HepG2 (cell line): ENCODE measurements at regions not wholly inside any gene's neighbourhood (a gene's known extent, or its start where the extent isn't known, plus 50 kb on each side); places are given as distances from the start of the nearest gene placed in this dataset.

Experiments used
- ATAC-seq: fragments of 200-7000 bp; cut with Tn5 transposase; 3 replicates; pipeline ENCODE4 v1.9.1; 2020; ENCODE audit warnings: mild to moderate bottlenecking, moderate library complexity
- BruUV-seq: library from RNA; stranded (reverse); fragments of 400-500 nt; replicated peaks from 2 replicates; lab custom pipeline; 2021; lab: Mats Ljungman, UMichigan
- CTCF ChIA-PET: fragments of 300-600 bp; formaldehyde crosslinking; extraction: SDS; loops from one replicate; lab custom pipeline; 2021; ENCODE audit warnings: low total read pairs, inconsistent platforms, low intra/inter-chr PET ratio; lab: Yijun Ruan, JAX
- POLR2A ChIA-PET: fragments of 350-600 bp; sonication (Branson Sonifier 250); formaldehyde crosslinking; loops from one replicate; lab custom pipeline; 2020; ENCODE audit warnings: antibody characterized with exemption, inconsistent platforms; lab: Yijun Ruan, JAX
- DNase-seq: peaks from one replicate; pipeline ENCODE4 v3.0.0-alpha.2; 2015; ENCODE audit warnings: low spot score
- FAIRE-seq: peaks from 3 replicates; lab custom pipeline; 2011; peaks lifted over from hg19 to GRCh38; lab: Jason Lieb, UNC
- H2AFZ ChIP-seq: one replicate; pipeline ENCODE4 v1.6.1; 2011; ENCODE audit warnings: low read length, inconsistent platforms
- H3K27ac ChIP-seq: fragments of 300-600 bp; 3 replicates; pipeline ENCODE4 v1.8.0; 2011; ENCODE audit warnings: mixed run types, mild to moderate bottlenecking, mixed read lengths, low read length, inconsistent platforms; ENCODE audit not compliant: insufficient read depth; ENCODE audit errors: extremely low read length
- H3K27me3 ChIP-seq, 2 experiments: fragments of 200-600 bp in 1 of 2; 2 replicates in 1 of 2; 3 replicates in 1 of 2; pipeline versions ENCODE4 v1.6.0 to v1.8.0; 2011; ENCODE audit warnings: low read length in 2 of 2, mild to moderate bottlenecking in 2 of 2, moderate library complexity in 2 of 2, inconsistent platforms in 1 of 2; ENCODE audit not compliant: insufficient read depth in 2 of 2, control insufficient read depth in 1 of 2
- H3K36me3 ChIP-seq, 2 experiments: fragments of 200-600 bp in 1 of 2; replicated peaks in 1 of 2; 2 replicates in 1 of 2; 3 replicates in 1 of 2; pipeline versions ENCODE4 v1.5.1 to v1.8.0; 2011; ENCODE audit warnings: low read length in 2 of 2, inconsistent platforms in 1 of 2; ENCODE audit not compliant: insufficient read depth in 2 of 2, control insufficient read depth in 1 of 2
- H3K4me1 ChIP-seq: 2 replicates; pipeline ENCODE4 v1.5.1; 2012; ENCODE audit warnings: low read length, inconsistent platforms; ENCODE audit not compliant: insufficient read depth
- H3K4me2 ChIP-seq: 2 replicates; pipeline ENCODE4 v1.6.0; 2011; ENCODE audit warnings: low read depth, low read length, inconsistent platforms
- H3K4me3 ChIP-seq, 3 experiments: fragments of 200-600 bp in 1 of 3; sonication (generic), shearing (Covaris generic) in 1 of 3; replicated peaks in 1 of 3; 2 replicates each; pipeline ENCODE4 v1.5.1; 2011 to 2016; ENCODE audit warnings: low read length in 3 of 3, inconsistent platforms in 2 of 3, low read depth in 2 of 3, mild to moderate bottlenecking in 2 of 3, control low read depth in 1 of 3, mixed read lengths in 1 of 3; ENCODE audit not compliant: insufficient read depth in 1 of 3
- H3K79me2 ChIP-seq: one replicate; pipeline ENCODE4 v1.6.1; 2011; ENCODE audit warnings: low read length, inconsistent platforms; ENCODE audit not compliant: insufficient read depth
- H3K9ac ChIP-seq: 2 replicates; pipeline ENCODE4 v1.6.0; 2011; ENCODE audit warnings: mild to moderate bottlenecking, low read depth, low read length, inconsistent platforms; ENCODE audit not compliant: insufficient read depth
- H3K9me3 ChIP-seq: 2 replicates; pipeline ENCODE4 v1.5.1; 2012; ENCODE audit warnings: mild to moderate bottlenecking, low read length
- H4K20me1 ChIP-seq: 2 replicates; pipeline ENCODE4 v1.6.0; 2011; ENCODE audit warnings: inconsistent platforms, mild to moderate bottlenecking, low read length, moderate library complexity; ENCODE audit not compliant: insufficient read depth
- CSRNP1 ChIP-seq: sonication (generic); formaldehyde crosslinking; IDR thresholded peaks from 2 replicates; pipeline ENCODE4 v1.8.1; 2023; ENCODE audit warnings: mild to moderate bottlenecking, missing genetic modification reagents
- DNMT3B ChIP-seq: conservative IDR thresholded peaks from 2 replicates; pipeline ENCODE4 v1.6.1; 2016; ENCODE audit warnings: missing biosample characterization, control low read depth
- FOXC1 ChIP-seq: sonication (generic); formaldehyde crosslinking; IDR thresholded peaks from 2 replicates; pipeline ENCODE4 v1.8.0; 2022; ENCODE audit warnings: mild to moderate bottlenecking, missing genetic modification reagents, borderline replicate concordance
- KLF15 ChIP-seq: sonication (generic); formaldehyde crosslinking; IDR thresholded peaks from 2 replicates; pipeline ENCODE4 v1.8.1; 2023; ENCODE audit warnings: borderline replicate concordance, mild to moderate bottlenecking, inconsistent platforms, missing genetic modification reagents, mixed read lengths
- MTA1 ChIP-seq: sonication (generic); formaldehyde crosslinking; IDR thresholded peaks from 2 replicates; pipeline ENCODE4 v1.4.0; 2020; ENCODE audit warnings: missing genetic modification reagents, mild to moderate bottlenecking, borderline replicate concordance
- NFAT5 ChIP-seq: sonication (generic); formaldehyde crosslinking; IDR thresholded peaks from 2 replicates; pipeline ENCODE4 v1.4.0; 2020; ENCODE audit warnings: missing genetic modification reagents
- SRF ChIP-seq: IDR thresholded peaks from 2 replicates; pipeline ENCODE4 v1.6.1; 2011; ENCODE audit warnings: mild to moderate bottlenecking, low read depth, low read length, moderate library complexity
- TRIM22 ChIP-seq: fragments of 450-650 bp; IDR thresholded peaks from 2 replicates; pipeline ENCODE4 v1.6.1; 2017
- ZNF138 ChIP-seq: sonication (generic); formaldehyde crosslinking; IDR thresholded peaks from 2 replicates; pipeline ENCODE4 v1.5.0; 2020; ENCODE audit warnings: mild to moderate bottlenecking, low read depth, missing genetic modification reagents
- ZNF17 ChIP-seq: sonication (generic); formaldehyde crosslinking; IDR thresholded peaks from 2 replicates; pipeline ENCODE4 v1.5.0; 2020; ENCODE audit warnings: mild to moderate bottlenecking, missing genetic modification reagents
- ZNF225 ChIP-seq: sonication (generic); formaldehyde crosslinking; IDR thresholded peaks from 2 replicates; pipeline ENCODE4 v1.4.0; 2020; ENCODE audit warnings: mild to moderate bottlenecking, missing genetic modification reagents
- ZNF34 ChIP-seq: sonication (generic); formaldehyde crosslinking; IDR thresholded peaks from 2 replicates; pipeline ENCODE4 v1.4.0; 2020; ENCODE audit warnings: mild to moderate bottlenecking, missing genetic modification reagents, borderline replicate concordance
- ZNF724P ChIP-seq: sonication (generic); formaldehyde crosslinking; IDR thresholded peaks from 2 replicates; pipeline ENCODE4 v1.8.0; 2022; ENCODE audit warnings: missing genetic modification reagents, borderline replicate concordance
- ZNF747 ChIP-seq: sonication (generic); formaldehyde crosslinking; IDR thresholded peaks from 2 replicates; pipeline ENCODE4 v1.8.1; 2023; ENCODE audit warnings: missing genetic modification reagents, mild to moderate bottlenecking, borderline replicate concordance
- ZNF75D ChIP-seq: sonication (generic); formaldehyde crosslinking; IDR thresholded peaks from 2 replicates; pipeline ENCODE4 v1.8.1; 2023; ENCODE audit warnings: missing genetic modification reagents, mild to moderate bottlenecking, borderline replicate concordance
- WGBS: methylation state at CpG from one replicate; pipeline ENCODE4 v1.1.6; 2017; ENCODE audit warnings: low lambda C conversion rate; 5-methylcytosine and 5-hydroxymethylcytosine counted together
- in situ Hi-C: cut with HindIII; loops from 2 replicates; pipeline ENCODE4 v1.10.0; 2017; ENCODE audit warnings: low pct_unique_long_range_greater_than_20kb; ENCODE audit not compliant: extremely low pct_ligation_motif_present
- intact Hi-C: fragments of 100-400 bp; cut with micrococcal nuclease; formaldehyde crosslinking; loops from one replicate; pipeline ENCODE4 v1.10.0; 2022; ENCODE audit not compliant: unreplicated experiment

GRCh38 chr10:33473688-33474087, 139.2 kb upstream of the NRP1 start:
- 9% methylated on average over 3 of the region's 3 CpGs for WGBS
- FAIRE-seq = no peak
- CTCF ChIA-PET = no interaction called here

More at GRCh38 chr10:33473688-33474087, 139.2 kb upstream of the NRP1 start:
- no TSS peak for BruUV-seq
- Histone ChIP-seq H3K4me2 (no peak overlapping the region), H3K27ac (no peak overlapping the region), H3K4me1 (peaks cover 29% of the 10 kb centered on the region), H3K79me2 (no peaks in the 10 kb centered on the region), H3K36me3 (no peaks in the 10 kb centered on the region), H3K9ac (no peak overlapping the region), H3K27me3 (no peaks in the 10 kb centered on the region), H2AFZ (no peak overlapping the region), H3K9me3 (no peaks in the 10 kb centered on the region), H4K20me1 (no peaks in the 10 kb centered on the region), H3K4me3 (no peak overlapping the region)
- no peak for ATAC-seq
- intact Hi-C loops (no loop called here), in situ Hi-C loops (no loop called here)
- TF ChIP-seq ZNF225 (CRISPR knock-in tag) = no peak
- TF ChIP-seq DNMT3B (CRISPR knock-in tag) = no peak
- TF ChIP-seq ZNF138 (CRISPR knock-in tag) = no peak
- no peak for TF ChIP-seq CSRNP1 (CRISPR knock-in tag)
- no peak for TF ChIP-seq ZNF747 (CRISPR knock-in tag)
- TF ChIP-seq NFAT5 (CRISPR knock-in tag) = no peak
- no peak for TF ChIP-seq TRIM22
- TF ChIP-seq ZNF75D (CRISPR knock-in tag) = no peak
- no peak for TF ChIP-seq KLF15 (CRISPR knock-in tag)
- no peak for TF ChIP-seq FOXC1 (CRISPR knock-in tag)
- no peak for TF ChIP-seq ZNF34 (CRISPR knock-in tag)
- no peak for TF ChIP-seq ZNF17 (CRISPR knock-in tag)
- TF ChIP-seq SRF = no peak
- no peak for TF ChIP-seq MTA1 (CRISPR knock-in tag)
- TF ChIP-seq ZNF724P (CRISPR knock-in tag) = no peak
- POLR2A ChIA-PET = no interaction called here
- DNase-seq = no peak
